K562 (cell line): ENCODE measurements at regions not wholly inside any gene's neighbourhood (a gene's known extent, or its start where the extent isn't known, plus 50 kb on each side); places are given as distances from the start of the nearest gene placed in this dataset.

Experiments used
- MCM7 ChIP-seq, 2 experiments: fragments of 450-650 bp; IDR thresholded peaks; 2 replicates each; pipeline ENCODE4 v1.6.1; 2016 to 2018
- SP1 ChIP-seq: sonication (generic); formaldehyde crosslinking; IDR thresholded peaks from 2 replicates; pipeline ENCODE4 v1.8.1; 2022; ENCODE audit warnings: mild to moderate bottlenecking, missing genetic modification reagents
- TBL1XR1 ChIP-seq, 2 experiments: IDR thresholded peaks; 2 replicates each; pipeline ENCODE4 v1.6.1; 2012; ENCODE audit warnings: improper control_type of control experiment in 2 of 2, low read length in 2 of 2, mild to moderate bottlenecking in 1 of 2

DNA sequence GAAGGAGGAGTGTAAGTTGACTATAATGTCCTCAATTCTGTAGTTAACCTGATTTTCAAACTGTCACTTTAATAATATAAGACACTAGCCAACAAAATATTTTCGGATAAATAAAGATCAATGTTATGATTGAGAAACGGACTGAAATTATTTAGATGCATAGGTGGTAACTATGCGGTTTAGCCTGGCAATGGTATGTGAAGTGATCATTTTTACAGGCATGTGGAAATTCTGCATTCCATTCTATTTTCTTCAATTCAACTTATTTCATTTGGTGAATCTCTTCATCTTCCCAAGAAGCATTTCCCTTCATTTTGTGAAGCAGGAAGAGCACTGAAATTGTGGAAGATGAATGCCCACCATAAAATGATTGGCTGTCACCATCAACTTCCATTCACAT lies 1457.5 kb upstream of the CDH9 start:
- no peak for TF ChIP-seq SP1 (CRISPR knock-in tag)
- TF ChIP-seq TBL1XR1 (IDR thresholded peaks at IDR 0.05; ENCODE audit: low read length in 2 of 2) = no peak
- no peak for TF ChIP-seq MCM7 (IDR thresholded peaks at IDR 0.05)
